Hepatocyte (in vitro differentiated cells): ENCODE measurements at regions not wholly inside any gene's neighbourhood (a gene's known extent, or its start where the extent isn't known, plus 50 kb on each side); places are given as distances from the start of the nearest gene placed in this dataset.

Source experiments
- DNase-seq: peaks from one replicate; pipeline ENCODE4 v3.0.0-alpha.2; 2016; ENCODE audit warnings: low spot score
- H2AFZ ChIP-seq: fragments of 200-600 bp; sonication (generic); 2 replicates; pipeline ENCODE4 v1.6.0; 2016; ENCODE audit warnings: antibody characterized with exemption, mild to moderate bottlenecking
- H3K27ac ChIP-seq: fragments of 200-600 bp; sonication (generic); 2 replicates; pipeline ENCODE4 v1.5.1; 2016; ENCODE audit warnings: mild to moderate bottlenecking
- H3K27me3 ChIP-seq: fragments of 200-600 bp; sonication (generic); 2 replicates; pipeline ENCODE4 v1.6.1; 2016
- H3K36me3 ChIP-seq: fragments of 200-600 bp; sonication (generic); replicated peaks from 2 replicates; pipeline ENCODE4 v1.5.1; 2016; ENCODE audit warnings: low read depth; ENCODE audit not compliant: insufficient read depth
- H3K4me1 ChIP-seq: fragments of 200-600 bp; sonication (generic); 2 replicates; pipeline ENCODE4 v1.5.1; 2016; ENCODE audit warnings: mild to moderate bottlenecking, moderate library complexity; ENCODE audit not compliant: insufficient read depth
- H3K4me2 ChIP-seq: fragments of 200-600 bp; sonication (generic); 2 replicates; pipeline ENCODE4 v1.6.0; 2016
- H3K4me3 ChIP-seq: fragments of 200-600 bp; sonication (generic); 2 replicates; pipeline ENCODE4 v1.5.1; 2016; ENCODE audit warnings: mild to moderate bottlenecking
- H3K79me2 ChIP-seq: fragments of 200-600 bp; sonication (generic); 2 replicates; pipeline ENCODE4 v1.6.0; 2017; ENCODE audit warnings: mild to moderate bottlenecking
- H3K9me2 ChIP-seq: fragments of 200-600 bp; sonication (generic); replicated peaks from 2 replicates; pipeline ENCODE4 v1.6.0; 2017; ENCODE audit warnings: mild to moderate bottlenecking; ENCODE audit not compliant: insufficient read depth
- H3K9me3 ChIP-seq: fragments of 200-600 bp; sonication (generic); 2 replicates; pipeline ENCODE4 v1.5.1; 2016; ENCODE audit warnings: low read depth, mild to moderate bottlenecking
- H4K20me1 ChIP-seq: fragments of 200-600 bp; sonication (generic); 2 replicates; pipeline ENCODE4 v1.6.0; 2016; ENCODE audit warnings: mild to moderate bottlenecking; ENCODE audit not compliant: insufficient read depth, poor library complexity, severe bottlenecking
- EZH2 ChIP-seq: fragments of 200-600 bp; sonication (generic); IDR thresholded peaks from 2 replicates; pipeline ENCODE4 v1.6.1; 2016; ENCODE audit warnings: antibody characterized with exemption, mild to moderate bottlenecking, borderline replicate concordance
- EZH2phosphoT487 ChIP-seq: fragments of 200-600 bp; sonication (generic); IDR thresholded peaks from one replicate; pipeline ENCODE4 v1.6.1; 2018; ENCODE audit warnings: antibody characterized with exemption, mild to moderate bottlenecking, low read depth, moderate library complexity; ENCODE audit not compliant: unreplicated experiment, severe bottlenecking
- WGBS: methylation state at CpG from one replicate; pipeline ENCODE4 v1.1.6; 2016; ENCODE audit warnings: low lambda C conversion rate; ENCODE audit errors: missing lambda C conversion rate; 5-methylcytosine and 5-hydroxymethylcytosine counted together
- TF ChIP-seq, protein P1 (sequence below): fragments of 200-600 bp; sonication (generic); IDR thresholded peaks from 2 replicates; pipeline ENCODE4 v1.5.1; 2016; ENCODE audit warnings: antibody characterized with exemption, mild to moderate bottlenecking; ENCODE audit not compliant: poor library complexity

DNA sequence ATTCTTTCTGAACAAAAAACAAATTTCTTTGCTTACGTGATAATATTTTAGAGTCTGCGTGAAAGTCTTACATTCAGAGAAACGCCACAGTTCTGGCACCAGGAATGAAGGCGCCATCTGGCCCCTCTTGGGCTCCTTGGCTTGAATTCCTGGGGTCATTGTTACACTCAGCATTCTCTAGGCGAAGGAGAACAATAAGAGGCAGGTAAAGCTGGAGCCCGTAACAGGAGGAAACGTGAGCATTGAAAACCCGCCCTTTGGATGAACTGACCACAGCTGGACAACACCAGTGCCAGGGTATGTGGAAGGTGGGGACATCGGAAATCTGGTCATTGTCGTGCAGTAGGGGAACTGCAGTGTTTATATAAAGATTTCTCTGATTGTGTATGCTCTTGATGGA, 144.8 kb downstream of the RNF152 start:
- WGBS, result 87% methylated on average over 10 of the region's 10 CpGs
- TF ChIP-seq EZH2 (no peak), EZH2phosphoT487 (no peak)
- TF ChIP-seq, protein P1, sequence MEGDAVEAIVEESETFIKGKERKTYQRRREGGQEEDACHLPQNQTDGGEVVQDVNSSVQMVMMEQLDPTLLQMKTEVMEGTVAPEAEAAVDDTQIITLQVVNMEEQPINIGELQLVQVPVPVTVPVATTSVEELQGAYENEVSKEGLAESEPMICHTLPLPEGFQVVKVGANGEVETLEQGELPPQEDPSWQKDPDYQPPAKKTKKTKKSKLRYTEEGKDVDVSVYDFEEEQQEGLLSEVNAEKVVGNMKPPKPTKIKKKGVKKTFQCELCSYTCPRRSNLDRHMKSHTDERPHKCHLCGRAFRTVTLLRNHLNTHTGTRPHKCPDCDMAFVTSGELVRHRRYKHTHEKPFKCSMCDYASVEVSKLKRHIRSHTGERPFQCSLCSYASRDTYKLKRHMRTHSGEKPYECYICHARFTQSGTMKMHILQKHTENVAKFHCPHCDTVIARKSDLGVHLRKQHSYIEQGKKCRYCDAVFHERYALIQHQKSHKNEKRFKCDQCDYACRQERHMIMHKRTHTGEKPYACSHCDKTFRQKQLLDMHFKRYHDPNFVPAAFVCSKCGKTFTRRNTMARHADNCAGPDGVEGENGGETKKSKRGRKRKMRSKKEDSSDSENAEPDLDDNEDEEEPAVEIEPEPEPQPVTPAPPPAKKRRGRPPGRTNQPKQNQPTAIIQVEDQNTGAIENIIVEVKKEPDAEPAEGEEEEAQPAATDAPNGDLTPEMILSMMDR, result no peak
- Histone ChIP-seq H3K4me2 (no peak overlapping the region), H3K4me3 (no peak overlapping the region), H3K4me1 (no peaks in the 10 kb centered on the region), H3K27me3 (no peaks in the 10 kb centered on the region), H4K20me1 (no peaks in the 10 kb centered on the region), H3K27ac (no peak overlapping the region), H3K36me3 (no peaks in the 10 kb centered on the region), H3K9me2 (no peaks in the 10 kb centered on the region), H3K9me3 (no peaks in the 10 kb centered on the region), H2AFZ (no peak overlapping the region), H3K79me2 (no peaks in the 10 kb centered on the region)
- no peak for DNase-seq

DNA sequence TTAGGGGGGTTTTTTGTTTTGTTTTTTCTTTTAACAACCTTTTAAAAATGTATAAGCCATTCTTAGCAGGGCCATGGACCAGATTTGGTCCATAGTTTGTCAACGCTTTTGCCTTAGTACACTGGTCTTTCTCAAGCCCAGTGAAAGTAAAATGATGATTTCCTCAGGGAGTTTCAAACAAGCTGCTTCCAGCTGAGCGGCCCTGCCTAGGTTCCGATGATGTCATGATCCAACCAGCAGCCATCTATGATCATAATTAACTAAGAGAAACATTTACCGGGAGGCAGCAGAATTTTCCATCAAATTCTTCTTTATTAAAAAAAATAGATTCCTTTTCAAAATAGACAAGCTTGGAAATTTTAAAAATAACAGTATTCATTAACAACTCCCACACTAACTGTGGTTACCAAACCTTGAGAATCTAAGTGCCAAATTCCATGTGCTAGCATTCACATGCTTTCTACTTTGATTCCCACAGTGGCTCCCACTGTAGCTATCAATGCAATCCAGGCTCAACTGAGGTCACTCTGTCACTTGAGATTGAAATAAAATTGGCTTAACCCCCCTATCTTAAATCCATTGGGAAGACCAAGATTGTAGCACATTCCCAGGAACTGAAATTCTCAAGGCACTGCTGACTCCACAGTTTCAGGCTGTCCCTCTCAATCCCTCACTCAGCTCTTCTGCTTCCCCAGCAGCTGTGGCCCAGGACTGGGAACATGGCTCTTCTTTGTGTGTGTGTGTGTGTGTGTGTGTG, 148.9 kb downstream of the RNF152 start:
- H3K9me3 ChIP-seq, result no peaks in the 10 kb centered on the region
- H3K27me3 ChIP-seq, result no peaks in the 10 kb centered on the region
- H3K9me2 ChIP-seq, result no peaks in the 10 kb centered on the region
- no peaks in the 10 kb centered on the region for H4K20me1 ChIP-seq
- WGBS, result 88% methylated on average over 4 of the region's 4 CpGs
- no peaks in the 10 kb centered on the region for H3K79me2 ChIP-seq
- no peaks in the 10 kb centered on the region for H3K36me3 ChIP-seq
- H2AFZ ChIP-seq, result no peak overlapping the region
- no peak overlapping the region for H3K4me2 ChIP-seq
- TF ChIP-seq, protein P1, result no peak
- TF ChIP-seq EZH2, result no peak
- no peak for TF ChIP-seq EZH2phosphoT487
- no peak overlapping the region for H3K27ac ChIP-seq
- no peaks in the 10 kb centered on the region for H3K4me1 ChIP-seq
- no peak overlapping the region for H3K4me3 ChIP-seq
- no peak for DNase-seq

GRCh38 chr18:61742565-61743429, 150.0 kb downstream of the RNF152 start:
- H3K9me2 ChIP-seq, result no peaks in the 10 kb centered on the region
- H3K27ac ChIP-seq, result no peak overlapping the region
- TF ChIP-seq EZH2phosphoT487, result no peak
- TF ChIP-seq, protein P1, result no peak
- no peak for DNase-seq
- H3K4me1 ChIP-seq, result no peaks in the 10 kb centered on the region
- no peaks in the 10 kb centered on the region for H3K79me2 ChIP-seq
- H2AFZ ChIP-seq, result no peak overlapping the region
- no peaks in the 10 kb centered on the region for H3K36me3 ChIP-seq
- no peak overlapping the region for H3K4me3 ChIP-seq
- no peaks in the 10 kb centered on the region for H3K27me3 ChIP-seq
- no peaks in the 10 kb centered on the region for H3K9me3 ChIP-seq
- no peaks in the 10 kb centered on the region for H4K20me1 ChIP-seq
- no peak overlapping the region for H3K4me2 ChIP-seq
- WGBS, result 94% methylated on average over 8 of the region's 8 CpGs
